GM23338 (cell line): ENCODE measurements at regions not wholly inside any gene's neighbourhood (a gene's known extent, or its start where the extent isn't known, plus 50 kb on each side); places are given as distances from the start of the nearest gene placed in this dataset.

ENCODE experiments used
- ATAC-seq: fragments of 200-7000 bp; cut with Tn5 transposase; 3 replicates; pipeline ENCODE4 v1.9.1; 2020
- DNase-seq: peaks from one replicate; pipeline ENCODE4 v3.0.0-alpha.2; 2015; ENCODE audit warnings: low spot score
- H2AFZ ChIP-seq: fragments of 200-600 bp; sonication (generic); 2 replicates; pipeline ENCODE4 v1.8.0; 2016; ENCODE audit warnings: antibody characterized with exemption, mild to moderate bottlenecking, moderate library complexity
- H3F3A ChIP-seq: fragments of 200-600 bp; sonication (generic); replicated peaks from 2 replicates; pipeline ENCODE4 v1.8.0; 2017; ENCODE audit warnings: antibody characterized with exemption, mixed run types, low read depth
- H3K27ac ChIP-seq: fragments of 200-600 bp; sonication (generic); 2 replicates; pipeline ENCODE4 v1.6.1; 2016; ENCODE audit warnings: low read depth
- H3K27me3 ChIP-seq: fragments of 200-600 bp; sonication (generic); 2 replicates; pipeline ENCODE4 v1.8.0; 2016; ENCODE audit warnings: mild to moderate bottlenecking, mixed run types, moderate library complexity; ENCODE audit not compliant: insufficient read depth
- H3K36me3 ChIP-seq: fragments of 200-600 bp; sonication (generic); 2 replicates; pipeline ENCODE4 v1.8.0; 2016; ENCODE audit warnings: mild to moderate bottlenecking; ENCODE audit not compliant: insufficient read depth
- H3K4me1 ChIP-seq: fragments of 200-600 bp; sonication (generic); 2 replicates; pipeline ENCODE4 v1.8.0; 2016; ENCODE audit warnings: mild to moderate bottlenecking, moderate library complexity; ENCODE audit not compliant: insufficient read depth
- H3K4me2 ChIP-seq: fragments of 200-600 bp; sonication (generic); 2 replicates; pipeline ENCODE4 v1.7.1; 2017; ENCODE audit warnings: mixed run types
- H3K4me3 ChIP-seq: fragments of 200-600 bp; sonication (generic); 2 replicates; pipeline ENCODE4 v1.6.1; 2016; ENCODE audit warnings: mixed run types
- H3K79me2 ChIP-seq: fragments of 200-600 bp; sonication (generic); replicated peaks from 2 replicates; pipeline ENCODE4 v1.8.0; 2017; ENCODE audit warnings: mild to moderate bottlenecking; ENCODE audit not compliant: insufficient read depth
- H3K9me2 ChIP-seq: fragments of 200-600 bp; sonication (generic); 2 replicates; pipeline ENCODE4 v1.8.0; 2017; ENCODE audit not compliant: insufficient read depth
- H4K20me1 ChIP-seq: fragments of 200-600 bp; sonication (generic); replicated peaks from 2 replicates; pipeline ENCODE4 v1.8.0; 2017; ENCODE audit warnings: mild to moderate bottlenecking; ENCODE audit not compliant: insufficient read depth
- H3K27ac Mint-ChIP-seq: 2 replicates; pipeline ENCODE4 v1.8.0; 2020; ENCODE audit warnings: inconsistent platforms, mild to moderate bottlenecking, moderate library complexity, mixed read lengths
- H3K27me3 Mint-ChIP-seq: 3 replicates; pipeline ENCODE4 v1.8.0; 2022; ENCODE audit warnings: low read depth, mild to moderate bottlenecking, moderate library complexity, mixed read lengths, inconsistent platforms; ENCODE audit not compliant: insufficient read depth, poor library complexity
- H3K36me3 Mint-ChIP-seq: 3 replicates; pipeline ENCODE4 v1.8.0; 2021; ENCODE audit warnings: low read depth, mild to moderate bottlenecking, inconsistent platforms, moderate library complexity, mixed read lengths
- H3K4me1 Mint-ChIP-seq: 3 replicates; pipeline ENCODE4 v1.8.0; 2020; ENCODE audit warnings: mild to moderate bottlenecking, inconsistent platforms, mixed read lengths
- H3K4me3 Mint-ChIP-seq: 3 replicates; pipeline ENCODE4 v1.8.0; 2021; ENCODE audit warnings: moderate library complexity, mild to moderate bottlenecking, inconsistent platforms, mixed read lengths
- H3K9me3 Mint-ChIP-seq: 3 replicates; pipeline ENCODE4 v1.8.0; 2020; ENCODE audit warnings: moderate library complexity, mild to moderate bottlenecking, inconsistent platforms, mixed read lengths
- CREB1 ChIP-seq: fragments of 250-450 bp; sonication (Bioruptor Pico); IDR thresholded peaks from 2 replicates; pipeline ENCODE4 v1.5.0; 2020; ENCODE audit warnings: low read depth, mild to moderate bottlenecking, moderate library complexity
- EZH2 ChIP-seq: fragments of 200-600 bp; sonication (generic); IDR thresholded peaks from one replicate; pipeline ENCODE4 v1.8.0; 2017; ENCODE audit warnings: antibody characterized with exemption, mild to moderate bottlenecking, low read depth; ENCODE audit not compliant: unreplicated experiment
- EZH2phosphoT487 ChIP-seq: fragments of 200-600 bp; sonication (generic); IDR thresholded peaks from one replicate; pipeline ENCODE4 v1.8.1; 2018; ENCODE audit warnings: antibody characterized with exemption; ENCODE audit not compliant: unreplicated experiment
- STAT1 ChIP-seq: IDR thresholded peaks from one replicate; pipeline ENCODE4 v1.6.1; 2016; ENCODE audit warnings: antibody characterized with exemption; ENCODE audit not compliant: unreplicated experiment
- ZNF114 ChIP-seq: fragments of 250-450 bp; sonication (Bioruptor Pico); IDR thresholded peaks from 2 replicates; pipeline ENCODE4 v1.5.0; 2020; ENCODE audit warnings: mild to moderate bottlenecking, moderate library complexity
- ZNF331 ChIP-seq: fragments of 250-450 bp; sonication (Bioruptor Pico); IDR thresholded peaks from 2 replicates; pipeline ENCODE4 v1.5.0; 2020; ENCODE audit warnings: low read depth, mild to moderate bottlenecking, moderate library complexity
- TF ChIP-seq, protein P1 (sequence below), 2 experiments: fragments of 200-600 bp in 1 of 2; sonication (generic) in 1 of 2; conservative IDR thresholded peaks; 2 replicates each; pipeline versions ENCODE4 v1.5.1 to v1.6.1; 2016 to 2017; ENCODE audit warnings: antibody characterized with exemption in 2 of 2, low read depth in 2 of 2, mild to moderate bottlenecking in 2 of 2, moderate library complexity in 1 of 2
- TF ChIP-seq, protein P2 (sequence below): fragments of 250-450 bp; sonication (Bioruptor Pico); IDR thresholded peaks from 2 replicates; pipeline ENCODE4 v1.5.0; 2020; ENCODE audit warnings: mild to moderate bottlenecking, moderate library complexity
- TF ChIP-seq, protein P3 (sequence below): IDR thresholded peaks from one replicate; pipeline ENCODE4 v1.6.1; 2018; ENCODE audit warnings: antibody characterized with exemption; ENCODE audit not compliant: unreplicated experiment
- TF ChIP-seq, protein P4 (sequence below): IDR thresholded peaks from 2 replicates; pipeline ENCODE4 v1.6.1; 2016; ENCODE audit warnings: antibody characterized with exemption

DNA sequence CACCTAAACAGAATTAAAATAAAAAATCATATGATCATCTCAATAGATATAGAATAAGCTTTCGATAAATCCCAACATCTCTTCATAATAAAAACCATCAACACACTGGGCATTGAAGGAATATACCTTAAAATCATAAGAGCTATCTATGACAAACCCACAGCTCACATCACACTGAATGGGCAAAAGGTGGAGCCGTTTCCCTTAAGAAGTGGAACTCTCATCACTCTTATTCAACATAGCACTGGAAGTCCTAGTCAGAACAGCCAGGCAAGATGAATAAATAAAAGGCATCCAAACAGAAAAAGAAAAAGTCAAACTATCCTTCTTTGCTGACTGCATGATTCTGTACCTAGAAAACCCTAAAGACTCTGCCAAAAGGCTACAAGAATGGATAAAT is 510.3 kb downstream of the ZNF804A start:
- Mint-ChIP-seq H3K4me3 (no peak overlapping the region), H3K4me1 (peaks cover 4% of the 10 kb centered on the region; the same call in 2 of the 3 replicates), H3K9me3 (no peaks in the 10 kb centered on the region; the same call in 2 of the 3 replicates), H3K27me3 (no peaks in the 10 kb centered on the region), H3K36me3 (no peaks in the 10 kb centered on the region; the same call in 2 of the 3 replicates), H3K27ac (no peak overlapping the region)
- no peaks in the 10 kb centered on the region for H4K20me1 ChIP-seq
- no peak for ATAC-seq
- H2AFZ ChIP-seq: no peak overlapping the region
- H3K27ac ChIP-seq: no peak overlapping the region
- peak; percentile 10 for DNase-seq
- no peak for TF ChIP-seq STAT1
- TF ChIP-seq, protein P1, sequence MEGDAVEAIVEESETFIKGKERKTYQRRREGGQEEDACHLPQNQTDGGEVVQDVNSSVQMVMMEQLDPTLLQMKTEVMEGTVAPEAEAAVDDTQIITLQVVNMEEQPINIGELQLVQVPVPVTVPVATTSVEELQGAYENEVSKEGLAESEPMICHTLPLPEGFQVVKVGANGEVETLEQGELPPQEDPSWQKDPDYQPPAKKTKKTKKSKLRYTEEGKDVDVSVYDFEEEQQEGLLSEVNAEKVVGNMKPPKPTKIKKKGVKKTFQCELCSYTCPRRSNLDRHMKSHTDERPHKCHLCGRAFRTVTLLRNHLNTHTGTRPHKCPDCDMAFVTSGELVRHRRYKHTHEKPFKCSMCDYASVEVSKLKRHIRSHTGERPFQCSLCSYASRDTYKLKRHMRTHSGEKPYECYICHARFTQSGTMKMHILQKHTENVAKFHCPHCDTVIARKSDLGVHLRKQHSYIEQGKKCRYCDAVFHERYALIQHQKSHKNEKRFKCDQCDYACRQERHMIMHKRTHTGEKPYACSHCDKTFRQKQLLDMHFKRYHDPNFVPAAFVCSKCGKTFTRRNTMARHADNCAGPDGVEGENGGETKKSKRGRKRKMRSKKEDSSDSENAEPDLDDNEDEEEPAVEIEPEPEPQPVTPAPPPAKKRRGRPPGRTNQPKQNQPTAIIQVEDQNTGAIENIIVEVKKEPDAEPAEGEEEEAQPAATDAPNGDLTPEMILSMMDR (conservative IDR thresholded peaks at IDR 0.05; ENCODE audit: low read depth in 2 of 2): peak; percentile 17 to 51; a peak in 2 of 4 replicates
- no peaks in the 10 kb centered on the region for H3K36me3 ChIP-seq
- no peaks in the 10 kb centered on the region for H3K4me1 ChIP-seq
- H3K4me3 ChIP-seq: no peak overlapping the region
- H3K79me2 ChIP-seq: no peaks in the 10 kb centered on the region
- H3K27me3 ChIP-seq: no peaks in the 10 kb centered on the region
- H3K4me2 ChIP-seq: no peak overlapping the region
- H3K9me2 ChIP-seq: no peaks in the 10 kb centered on the region
- no peaks in the 10 kb centered on the region for H3F3A ChIP-seq

DNA sequence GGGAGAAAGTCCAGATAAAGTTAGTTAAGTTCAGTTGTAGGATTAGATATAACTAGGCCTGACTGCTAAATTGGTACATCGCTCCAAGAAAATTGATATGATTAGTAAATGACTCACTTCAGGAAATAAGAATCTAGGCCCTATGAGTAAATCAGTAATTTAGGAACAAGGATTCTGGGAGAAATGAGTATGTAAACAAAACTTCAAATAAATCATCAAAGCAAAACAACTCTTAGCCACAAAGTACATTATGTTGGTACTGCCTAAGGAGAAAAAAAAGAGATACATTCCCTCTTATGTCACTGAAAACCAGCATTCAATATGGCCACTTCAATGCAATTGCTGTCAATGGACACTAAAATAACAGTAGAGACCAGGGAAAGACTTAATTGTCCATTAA is 529.1 kb downstream of the ZNF804A start:
- Mint-ChIP-seq H3K36me3 (no peaks in the 10 kb centered on the region), H3K9me3 (peaks cover 3% of the 10 kb centered on the region; the same call in 1 of the 3 replicates), H3K27ac (no peak overlapping the region), H3K4me1 (no peaks in the 10 kb centered on the region), H3K27me3 (peaks cover 2% of the 10 kb centered on the region), H3K4me3 (no peak overlapping the region)
- Histone ChIP-seq H3K36me3 (no peaks in the 10 kb centered on the region), H2AFZ (no peak overlapping the region), H4K20me1 (no peaks in the 10 kb centered on the region), H3K27me3 (no peaks in the 10 kb centered on the region), H3K79me2 (no peaks in the 10 kb centered on the region), H3F3A (no peaks in the 10 kb centered on the region), H3K4me2 (no peak overlapping the region), H3K27ac (no peak overlapping the region), H3K4me3 (no peak overlapping the region), H3K4me1 (no peaks in the 10 kb centered on the region), H3K9me2 (no peaks in the 10 kb centered on the region)
- no peak for ATAC-seq
- no peak for DNase-seq
- TF ChIP-seq, protein P2, sequence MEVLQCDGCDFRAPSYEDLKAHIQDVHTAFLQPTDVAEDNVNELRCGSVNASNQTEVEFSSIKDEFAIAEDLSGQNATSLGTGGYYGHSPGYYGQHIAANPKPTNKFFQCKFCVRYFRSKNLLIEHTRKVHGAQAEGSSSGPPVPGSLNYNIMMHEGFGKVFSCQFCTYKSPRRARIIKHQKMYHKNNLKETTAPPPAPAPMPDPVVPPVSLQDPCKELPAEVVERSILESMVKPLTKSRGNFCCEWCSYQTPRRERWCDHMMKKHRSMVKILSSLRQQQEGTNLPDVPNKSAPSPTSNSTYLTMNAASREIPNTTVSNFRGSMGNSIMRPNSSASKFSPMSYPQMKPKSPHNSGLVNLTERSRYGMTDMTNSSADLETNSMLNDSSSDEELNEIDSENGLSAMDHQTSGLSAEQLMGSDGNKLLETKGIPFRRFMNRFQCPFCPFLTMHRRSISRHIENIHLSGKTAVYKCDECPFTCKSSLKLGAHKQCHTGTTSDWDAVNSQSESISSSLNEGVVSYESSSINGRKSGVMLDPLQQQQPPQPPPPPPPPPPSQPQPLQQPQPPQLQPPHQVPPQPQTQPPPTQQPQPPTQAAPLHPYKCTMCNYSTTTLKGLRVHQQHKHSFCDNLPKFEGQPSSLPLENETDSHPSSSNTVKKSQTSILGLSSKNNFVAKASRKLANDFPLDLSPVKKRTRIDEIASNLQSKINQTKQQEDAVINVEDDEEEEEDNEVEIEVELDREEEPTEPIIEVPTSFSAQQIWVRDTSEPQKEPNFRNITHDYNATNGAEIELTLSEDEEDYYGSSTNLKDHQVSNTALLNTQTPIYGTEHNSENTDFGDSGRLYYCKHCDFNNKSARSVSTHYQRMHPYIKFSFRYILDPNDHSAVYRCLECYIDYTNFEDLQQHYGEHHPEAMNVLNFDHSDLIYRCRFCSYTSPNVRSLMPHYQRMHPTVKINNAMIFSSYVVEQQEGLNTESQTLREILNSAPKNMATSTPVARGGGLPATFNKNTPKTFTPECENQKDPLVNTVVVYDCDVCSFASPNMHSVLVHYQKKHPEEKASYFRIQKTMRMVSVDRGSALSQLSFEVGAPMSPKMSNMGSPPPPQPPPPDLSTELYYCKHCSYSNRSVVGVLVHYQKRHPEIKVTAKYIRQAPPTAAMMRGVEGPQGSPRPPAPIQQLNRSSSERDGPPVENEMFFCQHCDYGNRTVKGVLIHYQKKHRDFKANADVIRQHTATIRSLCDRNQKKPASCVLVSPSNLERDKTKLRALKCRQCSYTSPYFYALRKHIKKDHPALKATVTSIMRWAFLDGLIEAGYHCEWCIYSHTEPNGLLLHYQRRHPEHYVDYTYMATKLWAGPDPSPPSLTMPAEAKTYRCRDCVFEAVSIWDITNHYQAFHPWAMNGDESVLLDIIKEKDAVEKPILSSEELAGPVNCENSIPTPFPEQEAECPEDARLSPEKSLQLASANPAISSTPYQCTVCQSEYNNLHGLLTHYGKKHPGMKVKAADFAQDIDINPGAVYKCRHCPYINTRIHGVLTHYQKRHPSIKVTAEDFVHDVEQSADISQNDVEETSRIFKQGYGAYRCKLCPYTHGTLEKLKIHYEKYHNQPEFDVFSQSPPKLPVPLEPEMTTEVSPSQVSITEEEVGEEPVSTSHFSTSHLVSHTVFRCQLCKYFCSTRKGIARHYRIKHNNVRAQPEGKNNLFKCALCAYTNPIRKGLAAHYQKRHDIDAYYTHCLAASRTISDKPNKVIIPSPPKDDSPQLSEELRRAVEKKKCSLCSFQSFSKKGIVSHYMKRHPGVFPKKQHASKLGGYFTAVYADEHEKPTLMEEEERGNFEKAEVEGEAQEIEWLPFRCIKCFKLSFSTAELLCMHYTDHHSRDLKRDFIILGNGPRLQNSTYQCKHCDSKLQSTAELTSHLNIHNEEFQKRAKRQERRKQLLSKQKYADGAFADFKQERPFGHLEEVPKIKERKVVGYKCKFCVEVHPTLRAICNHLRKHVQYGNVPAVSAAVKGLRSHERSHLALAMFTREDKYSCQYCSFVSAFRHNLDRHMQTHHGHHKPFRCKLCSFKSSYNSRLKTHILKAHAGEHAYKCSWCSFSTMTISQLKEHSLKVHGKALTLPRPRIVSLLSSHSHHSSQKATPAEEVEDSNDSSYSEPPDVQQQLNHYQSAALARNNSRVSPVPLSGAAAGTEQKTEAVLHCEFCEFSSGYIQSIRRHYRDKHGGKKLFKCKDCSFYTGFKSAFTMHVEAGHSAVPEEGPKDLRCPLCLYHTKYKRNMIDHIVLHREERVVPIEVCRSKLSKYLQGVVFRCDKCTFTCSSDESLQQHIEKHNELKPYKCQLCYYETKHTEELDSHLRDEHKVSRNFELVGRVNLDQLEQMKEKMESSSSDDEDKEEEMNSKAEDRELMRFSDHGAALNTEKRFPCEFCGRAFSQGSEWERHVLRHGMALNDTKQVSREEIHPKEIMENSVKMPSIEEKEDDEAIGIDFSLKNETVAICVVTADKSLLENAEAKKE (CRISPR knock-in tag): no peak
- TF ChIP-seq ZNF114 (CRISPR knock-in tag): no peak
- TF ChIP-seq, protein P3, sequence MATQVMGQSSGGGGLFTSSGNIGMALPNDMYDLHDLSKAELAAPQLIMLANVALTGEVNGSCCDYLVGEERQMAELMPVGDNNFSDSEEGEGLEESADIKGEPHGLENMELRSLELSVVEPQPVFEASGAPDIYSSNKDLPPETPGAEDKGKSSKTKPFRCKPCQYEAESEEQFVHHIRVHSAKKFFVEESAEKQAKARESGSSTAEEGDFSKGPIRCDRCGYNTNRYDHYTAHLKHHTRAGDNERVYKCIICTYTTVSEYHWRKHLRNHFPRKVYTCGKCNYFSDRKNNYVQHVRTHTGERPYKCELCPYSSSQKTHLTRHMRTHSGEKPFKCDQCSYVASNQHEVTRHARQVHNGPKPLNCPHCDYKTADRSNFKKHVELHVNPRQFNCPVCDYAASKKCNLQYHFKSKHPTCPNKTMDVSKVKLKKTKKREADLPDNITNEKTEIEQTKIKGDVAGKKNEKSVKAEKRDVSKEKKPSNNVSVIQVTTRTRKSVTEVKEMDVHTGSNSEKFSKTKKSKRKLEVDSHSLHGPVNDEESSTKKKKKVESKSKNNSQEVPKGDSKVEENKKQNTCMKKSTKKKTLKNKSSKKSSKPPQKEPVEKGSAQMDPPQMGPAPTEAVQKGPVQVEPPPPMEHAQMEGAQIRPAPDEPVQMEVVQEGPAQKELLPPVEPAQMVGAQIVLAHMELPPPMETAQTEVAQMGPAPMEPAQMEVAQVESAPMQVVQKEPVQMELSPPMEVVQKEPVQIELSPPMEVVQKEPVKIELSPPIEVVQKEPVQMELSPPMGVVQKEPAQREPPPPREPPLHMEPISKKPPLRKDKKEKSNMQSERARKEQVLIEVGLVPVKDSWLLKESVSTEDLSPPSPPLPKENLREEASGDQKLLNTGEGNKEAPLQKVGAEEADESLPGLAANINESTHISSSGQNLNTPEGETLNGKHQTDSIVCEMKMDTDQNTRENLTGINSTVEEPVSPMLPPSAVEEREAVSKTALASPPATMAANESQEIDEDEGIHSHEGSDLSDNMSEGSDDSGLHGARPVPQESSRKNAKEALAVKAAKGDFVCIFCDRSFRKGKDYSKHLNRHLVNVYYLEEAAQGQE: no peak
- TF ChIP-seq EZH2: no peak
- no peak for TF ChIP-seq ZNF331 (CRISPR knock-in tag)
- no peak for TF ChIP-seq CREB1 (CRISPR knock-in tag)
- TF ChIP-seq EZH2phosphoT487: no peak
- TF ChIP-seq, protein P4, sequence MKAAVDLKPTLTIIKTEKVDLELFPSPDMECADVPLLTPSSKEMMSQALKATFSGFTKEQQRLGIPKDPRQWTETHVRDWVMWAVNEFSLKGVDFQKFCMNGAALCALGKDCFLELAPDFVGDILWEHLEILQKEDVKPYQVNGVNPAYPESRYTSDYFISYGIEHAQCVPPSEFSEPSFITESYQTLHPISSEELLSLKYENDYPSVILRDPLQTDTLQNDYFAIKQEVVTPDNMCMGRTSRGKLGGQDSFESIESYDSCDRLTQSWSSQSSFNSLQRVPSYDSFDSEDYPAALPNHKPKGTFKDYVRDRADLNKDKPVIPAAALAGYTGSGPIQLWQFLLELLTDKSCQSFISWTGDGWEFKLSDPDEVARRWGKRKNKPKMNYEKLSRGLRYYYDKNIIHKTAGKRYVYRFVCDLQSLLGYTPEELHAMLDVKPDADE: no peak
